ENCODE measurements at regions not wholly inside any gene's neighbourhood (a gene's known extent, or its start where the extent isn't known, plus 50 kb on each side); places are given as distances from the start of the nearest gene placed in this dataset.

DNA sequence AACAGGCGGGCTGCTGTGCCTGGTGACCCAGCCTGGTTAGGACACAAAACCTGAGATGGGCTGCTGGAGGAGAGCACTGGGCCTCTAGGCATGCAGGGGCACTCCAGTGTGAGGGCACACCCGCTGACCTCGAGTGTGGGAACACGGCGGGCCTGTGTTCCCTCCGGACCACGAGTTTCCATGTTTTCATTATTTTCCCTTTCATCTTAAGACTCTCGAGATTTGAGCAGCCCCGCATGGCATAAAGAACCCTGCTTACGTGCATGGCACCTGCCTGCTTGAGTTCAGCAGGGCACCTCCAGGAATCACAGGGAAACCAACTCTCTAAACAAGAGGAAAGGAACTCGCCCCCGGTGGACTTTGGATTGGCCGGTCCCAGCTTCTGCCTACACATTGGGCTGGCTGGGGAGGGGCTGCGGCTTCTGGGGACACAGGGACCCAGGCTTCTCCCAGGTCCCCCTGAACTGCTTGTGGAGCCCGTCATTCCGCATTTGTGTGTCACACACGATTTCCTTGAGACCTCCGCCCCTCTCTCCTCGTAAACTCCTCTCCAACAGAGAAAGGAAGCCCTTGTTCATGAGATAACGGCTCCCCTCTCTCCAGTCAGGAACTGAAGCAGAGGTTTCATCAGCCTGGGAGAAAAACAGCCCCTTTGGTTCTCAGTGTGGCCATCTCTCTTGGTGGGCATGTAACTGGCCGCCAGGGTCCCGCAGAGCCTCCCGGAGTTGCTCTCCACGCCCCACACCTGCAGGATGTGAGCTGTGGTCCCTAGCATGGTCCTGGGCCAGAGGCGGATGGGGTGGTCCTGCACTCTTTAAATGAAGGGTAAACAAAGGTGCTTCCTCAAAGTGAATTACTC, 181.8 kb downstream of the TTLL2 start (continued):
- TF ChIP-seq TRIM24 (CRISPR knock-in tag; IDR thresholded peaks at IDR 0.05) (0 out of 2 replicates have a peak, but pooled peaks have one; percentile 42), BORCS8-MEF2B (CRISPR knock-in tag; IDR thresholded peaks at IDR 0.05) (no peak; the same call in 1 of the 2 replicates), IRX3 (CRISPR knock-in tag; IDR thresholded peaks at IDR 0.05; ENCODE audit: borderline replicate concordance, low read depth) (no peak), ZXDC (CRISPR knock-in tag; IDR thresholded peaks at IDR 0.05) (no peak), EED (CRISPR knock-in tag; IDR thresholded peaks at IDR 0.05) (no peak), HNF1A (IDR thresholded peaks at IDR 0.05; ENCODE audit: low read depth) (no peak), HNF1A (CRISPR knock-in tag; IDR thresholded peaks at IDR 0.05; ENCODE audit: borderline replicate concordance) (no peak), ZNF577 (CRISPR knock-in tag; IDR thresholded peaks at IDR 0.05; ENCODE audit: borderline replicate concordance, low read depth) (no peak), BCL3 (CRISPR knock-in tag; IDR thresholded peaks at IDR 0.05) (no peak), MYNN (CRISPR knock-in tag; IDR thresholded peaks at IDR 0.05; ENCODE audit: low read depth) (0 out of 2 replicates have a peak, but pooled peaks have one; percentile 57), ELF4 (CRISPR knock-in tag; IDR thresholded peaks at IDR 0.05; ENCODE audit: borderline replicate concordance) (no peak), HHEX (CRISPR knock-in tag; IDR thresholded peaks at IDR 0.05) (no peak), ELF3 (CRISPR knock-in tag; IDR thresholded peaks at IDR 0.05) (peak; percentile 85), SMARCC2 (IDR thresholded peaks at IDR 0.05) (no peak), SP1 (IDR thresholded peaks at IDR 0.05) (no peak), SP1 (CRISPR knock-in tag; IDR thresholded peaks at IDR 0.05) (no peak), TARDBP (CRISPR knock-in tag; IDR thresholded peaks at IDR 0.05) (peak; percentile 73; the same call in 1 of the 2 replicates), ZFP90 (CRISPR knock-in tag; IDR thresholded peaks at IDR 0.05; ENCODE audit: borderline replicate concordance) (no peak; the same call in 1 of the 2 replicates)
- TF ChIP-seq, protein P1, sequence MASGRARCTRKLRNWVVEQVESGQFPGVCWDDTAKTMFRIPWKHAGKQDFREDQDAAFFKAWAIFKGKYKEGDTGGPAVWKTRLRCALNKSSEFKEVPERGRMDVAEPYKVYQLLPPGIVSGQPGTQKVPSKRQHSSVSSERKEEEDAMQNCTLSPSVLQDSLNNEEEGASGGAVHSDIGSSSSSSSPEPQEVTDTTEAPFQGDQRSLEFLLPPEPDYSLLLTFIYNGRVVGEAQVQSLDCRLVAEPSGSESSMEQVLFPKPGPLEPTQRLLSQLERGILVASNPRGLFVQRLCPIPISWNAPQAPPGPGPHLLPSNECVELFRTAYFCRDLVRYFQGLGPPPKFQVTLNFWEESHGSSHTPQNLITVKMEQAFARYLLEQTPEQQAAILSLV (CRISPR knock-in tag; IDR thresholded peaks at IDR 0.05; ENCODE audit: borderline replicate concordance) = peak; percentile 69
